ENCODE measurements at regions not wholly inside any gene's neighbourhood (a gene's known extent, or its start where the extent isn't known, plus 50 kb on each side); places are given as distances from the start of the nearest gene placed in this dataset.
"Not testable (repeated sequence)": the region's sequence is repeated elsewhere in the genome, so short reads cannot be mapped to it uniquely, and the experiment has no call there.

GRCh38 chr9:28503573-28503972, 930.3 kb upstream of the C9orf72 start:
- Histone ChIP-seq H3K27me3 (ENCODE audit: insufficient read depth, low read length) (no peaks in the 10 kb centered on the region), H3K4me2 (ENCODE audit: low read length) (no peak overlapping the region), H3K9me3 (ENCODE audit: low read length) (no peaks in the 10 kb centered on the region), H3K36me3 (ENCODE audit: insufficient read depth, low read length) (no peaks in the 10 kb centered on the region), H3K4me3 (ENCODE audit: low read depth, low read length, poor library complexity, severe bottlenecking) (no peak overlapping the region), H2AFZ (ENCODE audit: low read length) (no peak overlapping the region), H3K4me1 (ENCODE audit: insufficient read depth, low read length, severe bottlenecking) (no peaks in the 10 kb centered on the region), H3K27ac (ENCODE audit: low read depth, low read length, poor library complexity, severe bottlenecking) (no peak overlapping the region), H3K9ac (ENCODE audit: low read length) (no peak overlapping the region), H4K20me1 (ENCODE audit: insufficient read depth, low read length) (no peaks in the 10 kb centered on the region), H3K79me2 (ENCODE audit: insufficient read depth, low read length) (no peaks in the 10 kb centered on the region), H3F3A (ENCODE audit: insufficient read depth, low read length) (no peaks in the 10 kb centered on the region), H3K9me2 (ENCODE audit: low read depth, low read length) (no peaks in the 10 kb centered on the region)
- no peak for TF ChIP-seq CTCF (IDR thresholded peaks at IDR 0.05; ENCODE audit: low read length)
- TF ChIP-seq EZH2 (IDR thresholded peaks at IDR 0.05; ENCODE audit: borderline replicate concordance, low read length), result no peak

- Histone ChIP-seq H3K79me2 (ENCODE audit: insufficient read depth, low read length) (no peaks in the 10 kb centered on the region), H3K4me1 (ENCODE audit: insufficient read depth, low read length, severe bottlenecking) (no peaks in the 10 kb centered on the region), H3K27me3 (ENCODE audit: insufficient read depth, low read length) (no peaks in the 10 kb centered on the region), H3K4me3 (ENCODE audit: low read depth, low read length, poor library complexity, severe bottlenecking) (no peak overlapping the region), H3K9me3 (ENCODE audit: low read length) (no peaks in the 10 kb centered on the region), H3K9ac (ENCODE audit: low read length) (no peak overlapping the region), H4K20me1 (ENCODE audit: insufficient read depth, low read length) (no peaks in the 10 kb centered on the region), H3K27ac (ENCODE audit: low read depth, low read length, poor library complexity, severe bottlenecking) (no peak overlapping the region), H3K9me2 (ENCODE audit: low read depth, low read length) (no peaks in the 10 kb centered on the region), H3K4me2 (ENCODE audit: low read length) (no peak overlapping the region), H3F3A (ENCODE audit: insufficient read depth, low read length) (no peaks in the 10 kb centered on the region), H3K36me3 (ENCODE audit: insufficient read depth, low read length) (no peaks in the 10 kb centered on the region), H2AFZ (ENCODE audit: low read length) (no peak overlapping the region)
- TF ChIP-seq EZH2 (IDR thresholded peaks at IDR 0.05; ENCODE audit: borderline replicate concordance, low read length), result no peak
- TF ChIP-seq CTCF (IDR thresholded peaks at IDR 0.05; ENCODE audit: low read length), result no peak
These were observed 945.2 kb upstream of the C9orf72 start for GRCh38 chr9:28518439-28518838.

GRCh38 chr9:28524309-28524708, 951.0 kb upstream of the C9orf72 start:
- not testable (repeated sequence) for H3K9ac ChIP-seq (ENCODE audit: low read length)

GRCh38 chr9:28528049-28528448, 954.8 kb upstream of the C9orf72 start:
- Histone ChIP-seq H3K27me3 (ENCODE audit: insufficient read depth, low read length) (no peaks in the 10 kb centered on the region), H3F3A (ENCODE audit: insufficient read depth, low read length) (no peaks in the 10 kb centered on the region)
- TF ChIP-seq EZH2 (IDR thresholded peaks at IDR 0.05; ENCODE audit: borderline replicate concordance, low read length) (no peak), CTCF (IDR thresholded peaks at IDR 0.05; ENCODE audit: low read length) (no peak)

More at GRCh38 chr9:28524309-28524708, 951.0 kb upstream of the C9orf72 start:
- not testable (repeated sequence) for H3K27ac ChIP-seq (ENCODE audit: low read depth, low read length, poor library complexity, severe bottlenecking); H3K79me2 ChIP-seq (ENCODE audit: insufficient read depth, low read length); H3K36me3 ChIP-seq (ENCODE audit: insufficient read depth, low read length); H2AFZ ChIP-seq (ENCODE audit: low read length); H4K20me1 ChIP-seq (ENCODE audit: insufficient read depth, low read length); H3K9me3 ChIP-seq (ENCODE audit: low read length); H3K4me3 ChIP-seq (ENCODE audit: low read depth, low read length, poor library complexity, severe bottlenecking); H3K9me2 ChIP-seq (ENCODE audit: low read depth, low read length); H3K4me1 ChIP-seq (ENCODE audit: insufficient read depth, low read length, severe bottlenecking); H3K4me2 ChIP-seq (ENCODE audit: low read length); H3F3A ChIP-seq (ENCODE audit: insufficient read depth, low read length); H3K27me3 ChIP-seq (ENCODE audit: insufficient read depth, low read length)

More at GRCh38 chr9:28528049-28528448, 954.8 kb upstream of the C9orf72 start:
- Histone ChIP-seq H2AFZ (ENCODE audit: low read length) (no peak overlapping the region), H3K4me3 (ENCODE audit: low read depth, low read length, poor library complexity, severe bottlenecking) (no peak overlapping the region), H3K79me2 (ENCODE audit: insufficient read depth, low read length) (no peaks in the 10 kb centered on the region), H3K4me1 (ENCODE audit: insufficient read depth, low read length, severe bottlenecking) (no peaks in the 10 kb centered on the region), H3K36me3 (ENCODE audit: insufficient read depth, low read length) (no peaks in the 10 kb centered on the region), H3K9me3 (ENCODE audit: low read length) (no peaks in the 10 kb centered on the region), H4K20me1 (ENCODE audit: insufficient read depth, low read length) (no peaks in the 10 kb centered on the region), H3K9me2 (ENCODE audit: low read depth, low read length) (no peaks in the 10 kb centered on the region), H3K4me2 (ENCODE audit: low read length) (no peak overlapping the region), H3K27ac (ENCODE audit: low read depth, low read length, poor library complexity, severe bottlenecking) (no peak overlapping the region), H3K9ac (ENCODE audit: low read length) (no peak overlapping the region)
